Glutamatergic neuron (in vitro differentiated cells): ENCODE measurements at regions not wholly inside any gene's neighbourhood (a gene's known extent, or its start where the extent isn't known, plus 50 kb on each side); places are given as distances from the start of the nearest gene placed in this dataset.
A peak's percentile ranks its signal among the peaks of the same experiment; 100 is the strongest.

Experiments
- DNase-seq: peaks from one replicate; pipeline ENCODE4 v3.0.0; 2022
- H3K27ac Mint-ChIP-seq: one replicate; pipeline ENCODE4 v1.8.0; 2020; ENCODE audit warnings: mild to moderate bottlenecking, mixed read lengths, inconsistent platforms; ENCODE audit not compliant: unreplicated experiment
- H3K27me3 Mint-ChIP-seq: one replicate; pipeline ENCODE4 v1.8.0; 2020; ENCODE audit warnings: mild to moderate bottlenecking, moderate library complexity, mixed read lengths, inconsistent platforms; ENCODE audit not compliant: unreplicated experiment
- H3K36me3 Mint-ChIP-seq: one replicate; pipeline ENCODE4 v1.8.0; 2020; ENCODE audit warnings: mild to moderate bottlenecking, mixed read lengths, inconsistent platforms; ENCODE audit not compliant: unreplicated experiment
- H3K4me1 Mint-ChIP-seq: one replicate; pipeline ENCODE4 v1.8.0; 2020; ENCODE audit warnings: mild to moderate bottlenecking, low read depth, mixed read lengths, inconsistent platforms; ENCODE audit not compliant: unreplicated experiment
- H3K4me3 Mint-ChIP-seq: one replicate; pipeline ENCODE4 v1.8.0; 2020; ENCODE audit warnings: mild to moderate bottlenecking, mixed read lengths, inconsistent platforms; ENCODE audit not compliant: unreplicated experiment
- H3K9me3 Mint-ChIP-seq: one replicate; pipeline ENCODE4 v1.8.0; 2020; ENCODE audit warnings: mild to moderate bottlenecking, moderate library complexity, mixed read lengths, inconsistent platforms; ENCODE audit not compliant: unreplicated experiment
- TF ChIP-seq, protein P1 (sequence below): fragments of 200-600 bp; sonication (generic); IDR thresholded peaks from one replicate; pipeline ENCODE4 v1.5.0; 2021; ENCODE audit not compliant: partially characterized antibody, unreplicated experiment

DNA sequence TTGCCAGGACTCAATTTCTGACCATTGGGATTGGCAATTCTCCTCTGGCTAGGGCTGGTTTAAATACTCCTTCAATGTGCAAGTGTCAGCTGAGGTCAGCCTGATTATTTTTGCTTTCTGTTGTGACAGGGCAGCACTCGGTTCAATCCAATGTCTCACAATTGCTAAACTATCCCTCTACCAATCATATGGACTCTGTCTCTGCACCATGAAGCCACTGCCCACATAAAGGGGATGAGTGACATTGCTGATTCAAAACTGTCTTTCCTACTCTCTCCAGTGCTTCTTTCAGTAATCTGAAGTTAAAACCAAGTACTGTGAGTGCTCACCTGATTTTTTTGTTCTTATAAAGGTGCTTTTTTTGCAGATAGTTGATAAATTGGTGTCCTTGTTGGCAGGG is 1030.7 kb downstream of the GLUD2 start:
- no peak overlapping the region for H3K27ac Mint-ChIP-seq
- no peaks in the 10 kb centered on the region for H3K36me3 Mint-ChIP-seq
- no peak for DNase-seq
- TF ChIP-seq, protein P1, sequence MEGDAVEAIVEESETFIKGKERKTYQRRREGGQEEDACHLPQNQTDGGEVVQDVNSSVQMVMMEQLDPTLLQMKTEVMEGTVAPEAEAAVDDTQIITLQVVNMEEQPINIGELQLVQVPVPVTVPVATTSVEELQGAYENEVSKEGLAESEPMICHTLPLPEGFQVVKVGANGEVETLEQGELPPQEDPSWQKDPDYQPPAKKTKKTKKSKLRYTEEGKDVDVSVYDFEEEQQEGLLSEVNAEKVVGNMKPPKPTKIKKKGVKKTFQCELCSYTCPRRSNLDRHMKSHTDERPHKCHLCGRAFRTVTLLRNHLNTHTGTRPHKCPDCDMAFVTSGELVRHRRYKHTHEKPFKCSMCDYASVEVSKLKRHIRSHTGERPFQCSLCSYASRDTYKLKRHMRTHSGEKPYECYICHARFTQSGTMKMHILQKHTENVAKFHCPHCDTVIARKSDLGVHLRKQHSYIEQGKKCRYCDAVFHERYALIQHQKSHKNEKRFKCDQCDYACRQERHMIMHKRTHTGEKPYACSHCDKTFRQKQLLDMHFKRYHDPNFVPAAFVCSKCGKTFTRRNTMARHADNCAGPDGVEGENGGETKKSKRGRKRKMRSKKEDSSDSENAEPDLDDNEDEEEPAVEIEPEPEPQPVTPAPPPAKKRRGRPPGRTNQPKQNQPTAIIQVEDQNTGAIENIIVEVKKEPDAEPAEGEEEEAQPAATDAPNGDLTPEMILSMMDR = no peak
- no peaks in the 10 kb centered on the region for H3K9me3 Mint-ChIP-seq
- no peak overlapping the region for H3K4me3 Mint-ChIP-seq
- H3K4me1 Mint-ChIP-seq = no peaks in the 10 kb centered on the region
- no peaks in the 10 kb centered on the region for H3K27me3 Mint-ChIP-seq

DNA sequence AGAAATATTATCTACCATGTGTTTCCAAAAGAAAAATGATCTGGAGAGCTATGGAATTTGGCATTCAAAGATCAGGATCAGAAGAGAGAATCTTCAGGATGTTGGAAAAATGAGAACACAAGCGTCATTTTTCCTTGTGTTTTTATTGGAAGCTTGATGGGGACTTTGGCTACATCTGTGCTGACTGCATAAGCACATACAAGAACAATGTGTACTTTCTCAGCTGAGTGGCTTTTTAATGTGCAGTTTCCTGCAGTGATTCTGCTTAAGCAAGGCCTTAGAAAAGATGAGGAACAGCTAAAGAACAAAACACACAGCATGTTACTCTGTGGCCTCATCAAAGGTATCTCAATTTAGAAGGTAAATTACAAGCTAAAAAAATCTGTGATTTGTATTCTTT is 1039.9 kb downstream of the GLUD2 start:
- TF ChIP-seq, protein P1 = no peak
- Mint-ChIP-seq H3K9me3 (no peaks in the 10 kb centered on the region), H3K36me3 (no peaks in the 10 kb centered on the region), H3K4me3 (no peak overlapping the region), H3K27me3 (no peaks in the 10 kb centered on the region), H3K27ac (no peak overlapping the region), H3K4me1 (no peaks in the 10 kb centered on the region)
- DNase-seq = no peak

DNA sequence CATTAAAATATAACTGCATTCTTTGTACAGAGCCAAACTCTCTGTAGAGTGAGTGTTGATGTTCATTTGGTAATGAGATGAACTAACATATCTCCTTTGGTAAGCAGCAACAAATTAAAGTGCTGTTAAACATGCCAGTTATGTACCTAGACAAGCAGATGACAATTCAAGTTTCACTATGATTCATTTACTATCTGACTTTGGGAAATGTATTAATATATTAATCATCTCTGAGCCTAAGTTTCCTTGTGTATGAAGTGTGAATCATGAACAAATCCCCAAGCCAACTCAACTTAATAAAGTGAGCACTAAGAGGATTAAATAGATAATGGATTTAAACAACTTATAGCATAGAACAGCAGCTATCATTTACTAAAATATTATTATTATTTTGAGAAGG is 1044.2 kb downstream of the GLUD2 start:
- Mint-ChIP-seq H3K9me3 (no peaks in the 10 kb centered on the region), H3K27ac (no peak overlapping the region), H3K4me3 (no peak overlapping the region), H3K4me1 (no peaks in the 10 kb centered on the region), H3K36me3 (no peaks in the 10 kb centered on the region), H3K27me3 (no peaks in the 10 kb centered on the region)
- TF ChIP-seq, protein P1 = no peak
- DNase-seq = no peak

DNA sequence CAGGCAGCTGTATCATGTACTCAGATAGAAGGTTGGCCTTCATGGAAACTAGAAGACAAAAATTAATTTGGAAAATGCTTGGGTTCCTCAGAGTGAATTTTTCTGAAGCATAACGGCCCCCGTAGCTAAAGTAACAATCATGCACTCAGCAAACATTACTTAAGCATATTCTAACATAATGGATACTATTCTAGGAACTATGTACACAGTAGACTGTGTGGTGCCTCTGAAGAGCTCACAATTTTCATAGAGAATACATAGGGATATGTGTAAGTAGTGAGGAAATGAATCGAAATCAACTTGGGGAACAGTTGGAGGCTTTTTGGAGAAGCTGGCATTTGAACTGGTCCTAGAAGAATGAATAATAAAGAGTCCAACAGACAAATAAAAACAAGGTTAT is 1045.0 kb downstream of the GLUD2 start:
- TF ChIP-seq, protein P1 = no peak
- Mint-ChIP-seq H3K9me3 (no peaks in the 10 kb centered on the region), H3K27ac (no peak overlapping the region), H3K27me3 (no peaks in the 10 kb centered on the region), H3K36me3 (no peaks in the 10 kb centered on the region), H3K4me1 (no peaks in the 10 kb centered on the region), H3K4me3 (no peak overlapping the region)
- DNase-seq = no peak

DNA sequence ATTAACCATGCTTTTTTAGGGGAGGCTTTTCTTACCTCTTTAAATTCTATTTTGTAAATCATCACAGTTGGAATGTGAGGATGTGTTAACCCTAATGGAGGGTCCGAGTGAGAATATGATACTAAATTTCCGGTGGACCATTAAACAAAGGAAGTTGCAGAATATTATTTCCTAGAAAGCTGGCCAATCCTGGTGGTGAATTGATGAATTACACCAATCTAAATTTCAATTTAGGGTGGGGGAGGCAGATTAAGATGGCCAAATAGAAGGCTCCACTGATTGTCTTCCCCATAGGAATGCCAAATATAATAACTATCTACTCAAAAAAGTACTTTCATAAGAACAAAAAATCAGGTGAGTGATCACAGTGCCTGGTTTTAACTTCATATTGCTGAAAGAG is 1045.6 kb downstream of the GLUD2 start:
- Mint-ChIP-seq H3K27ac (no peak overlapping the region), H3K4me1 (no peaks in the 10 kb centered on the region), H3K36me3 (no peaks in the 10 kb centered on the region), H3K9me3 (no peaks in the 10 kb centered on the region), H3K27me3 (no peaks in the 10 kb centered on the region), H3K4me3 (no peak overlapping the region)
- TF ChIP-seq, protein P1 = peak; percentile 51
- DNase-seq = no peak
